Fibroblast of lung (primary cell): ENCODE measurements at regions not wholly inside any gene's neighbourhood (a gene's known extent, or its start where the extent isn't known, plus 50 kb on each side); places are given as distances from the start of the nearest gene placed in this dataset.

Source experiments
- CTCF ChIP-seq, 2 donors: IDR thresholded peaks in 1 of 2; conservative IDR thresholded peaks in 1 of 2; 1 replicate in 1 of 2; 2 replicates in 1 of 2; pipeline ENCODE4 v1.5.1; 2011 to 2012; ENCODE audit warnings: low read length in 2 of 2, control low read depth in 1 of 2, inconsistent platforms in 1 of 2, low read depth in 1 of 2, mild to moderate bottlenecking in 1 of 2
- EZH2 ChIP-seq: IDR thresholded peaks from 2 replicates; pipeline ENCODE4 v1.5.1; 2012; ENCODE audit warnings: low read length, control low read depth, mild to moderate bottlenecking; ENCODE audit errors: missing control alignments

GRCh38 chr2:118257696-118258095 is 169.4 kb downstream of the INSIG2 start:
- no peak for TF ChIP-seq CTCF (conservative IDR thresholded peaks at IDR 0.05 in 1 of 2, IDR thresholded peaks at IDR 0.05 in 1 of 2; ENCODE audit: low read depth in 1 of 2, low read length in 2 of 2)
- TF ChIP-seq EZH2 = no peak
